ENCODE measurements at regions not wholly inside any gene's neighbourhood (a gene's known extent, or its start where the extent isn't known, plus 50 kb on each side); places are given as distances from the start of the nearest gene placed in this dataset.

DNA sequence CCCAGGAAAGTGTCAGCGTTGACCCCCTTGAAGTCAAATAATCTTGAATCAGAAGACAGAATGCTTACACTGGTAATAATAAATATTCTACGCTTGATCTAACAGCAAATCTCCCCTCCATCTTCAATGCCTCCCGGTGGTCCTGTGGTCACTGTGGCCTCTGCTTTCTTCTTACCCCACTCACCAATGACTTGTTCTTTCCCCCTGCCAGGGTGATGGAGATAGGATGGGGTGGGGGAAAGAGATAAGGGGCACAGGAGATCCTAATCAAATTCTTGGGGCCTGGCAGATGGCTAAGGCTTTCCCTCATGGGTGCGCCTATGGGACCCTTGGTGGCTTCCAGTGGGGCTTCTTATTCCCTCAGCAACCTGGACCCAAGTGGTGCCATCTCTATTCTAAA is 152.6 kb upstream of the EGFLAM start:
- TF ChIP-seq EZH2 (IDR thresholded peaks at IDR 0.05; ENCODE audit: insufficient read depth, poor library complexity, severe bottlenecking) (no peak), EZH2phosphoT487 (IDR thresholded peaks at IDR 0.05; ENCODE audit: insufficient read depth, low read depth) (no peak)

Measured in GM23248 (cell line).